Keratinocyte (primary cell): ENCODE measurements at regions not wholly inside any gene's neighbourhood (a gene's known extent, or its start where the extent isn't known, plus 50 kb on each side); places are given as distances from the start of the nearest gene placed in this dataset.

Experiments
- DNase-seq: peaks from one replicate; pipeline ENCODE4 v3.0.0-alpha.2; 2011; ENCODE audit warnings: low read depth, missing footprints, low spot score
- FAIRE-seq: peaks from 2 replicates; lab custom pipeline; 2011; peaks lifted over from hg19 to GRCh38; lab: Jason Lieb, UNC
- H2AFZ ChIP-seq: 2 replicates; pipeline ENCODE4 v1.6.0; 2012; ENCODE audit warnings: low read length, control low read depth, inconsistent platforms; ENCODE audit not compliant: control insufficient read depth
- H3K27ac ChIP-seq: 2 replicates; pipeline ENCODE4 v1.5.1; 2011; ENCODE audit warnings: low read length; ENCODE audit not compliant: control insufficient read depth, insufficient read depth
- H3K27me3 ChIP-seq: 3 replicates; pipeline ENCODE4 v1.6.0; 2011; ENCODE audit warnings: low read length; ENCODE audit not compliant: control insufficient read depth, insufficient read depth; ENCODE audit errors: extremely low read depth
- H3K36me3 ChIP-seq, 2 experiments: 2 replicates in 1 of 2; 3 replicates in 1 of 2; pipeline ENCODE4 v1.5.1; 2011; ENCODE audit warnings: low read length in 2 of 2, mild to moderate bottlenecking in 1 of 2; ENCODE audit not compliant: control insufficient read depth in 2 of 2, insufficient read depth in 2 of 2; ENCODE audit errors: extremely low read depth in 1 of 2
- H3K4me1 ChIP-seq: 3 replicates; pipeline ENCODE4 v1.5.1; 2011; ENCODE audit warnings: low read length; ENCODE audit not compliant: control insufficient read depth, insufficient read depth; ENCODE audit errors: extremely low read depth
- H3K4me2 ChIP-seq: 3 replicates; pipeline ENCODE4 v1.6.0; 2011; ENCODE audit warnings: low read depth, low read length; ENCODE audit not compliant: control insufficient read depth, insufficient read depth; ENCODE audit errors: extremely low read depth
- H3K4me3 ChIP-seq, 3 experiments: fragments of 200-600 bp in 1 of 3; sonication (generic) in 1 of 3; 2 replicates in 2 of 3; 3 replicates in 1 of 3; pipeline ENCODE4 v1.5.1; 2011 to 2016; ENCODE audit warnings: low read length in 3 of 3, mild to moderate bottlenecking in 3 of 3, control low read depth in 2 of 3, inconsistent platforms in 1 of 3, low read depth in 1 of 3, mixed read lengths in 1 of 3, mixed run types in 1 of 3, moderate library complexity in 1 of 3; ENCODE audit not compliant: control insufficient read depth in 2 of 3, insufficient read depth in 2 of 3; ENCODE audit errors: extremely low read depth in 1 of 3
- H3K79me2 ChIP-seq: 2 replicates; pipeline ENCODE4 v1.6.0; 2012; ENCODE audit warnings: low read length; ENCODE audit not compliant: control insufficient read depth, insufficient read depth
- H3K9ac ChIP-seq: 3 replicates; pipeline ENCODE4 v1.6.0; 2011; ENCODE audit warnings: low read length; ENCODE audit not compliant: control insufficient read depth, insufficient read depth; ENCODE audit errors: extremely low read depth
- H3K9me1 ChIP-seq: 3 replicates; pipeline ENCODE4 v1.6.0; 2011; ENCODE audit warnings: low read length; ENCODE audit not compliant: control insufficient read depth, insufficient read depth; ENCODE audit errors: extremely low read depth
- H3K9me3 ChIP-seq: 2 replicates; pipeline ENCODE4 v1.5.1; 2012; ENCODE audit warnings: low read depth, low read length; ENCODE audit not compliant: control insufficient read depth
- H4K20me1 ChIP-seq: 3 replicates; pipeline ENCODE4 v1.6.0; 2011; ENCODE audit warnings: low read length; ENCODE audit not compliant: control insufficient read depth, insufficient read depth; ENCODE audit errors: extremely low read depth
- CTCF ChIP-seq, 3 experiments: IDR thresholded peaks in 1 of 3; conservative IDR thresholded peaks in 1 of 3; optimal IDR thresholded peaks in 1 of 3; 2 replicates in 2 of 3; 3 replicates in 1 of 3; pipeline versions ENCODE3 to v1.5.1; 2011; ENCODE audit warnings: low read length in 3 of 3, mild to moderate bottlenecking in 3 of 3, moderate library complexity in 2 of 3, control low read depth in 1 of 3, inconsistent platforms in 1 of 3; ENCODE audit not compliant: insufficient read depth in 2 of 3; ENCODE audit errors: extremely low read depth in 1 of 3
- EZH2 ChIP-seq: IDR thresholded peaks from one replicate; pipeline ENCODE4 v1.6.1; 2012; ENCODE audit warnings: inconsistent platforms, mild to moderate bottlenecking, low read length, moderate library complexity
- dilution Hi-C: fragments of 300-500 bp; cut with MboI; formaldehyde crosslinking; loops from one replicate; pipeline ENCODE4 v1.7.0; 2020; ENCODE audit warnings: low sequenced_read_pairs; ENCODE audit not compliant: extremely low pct_ligation_motif_present

DNA sequence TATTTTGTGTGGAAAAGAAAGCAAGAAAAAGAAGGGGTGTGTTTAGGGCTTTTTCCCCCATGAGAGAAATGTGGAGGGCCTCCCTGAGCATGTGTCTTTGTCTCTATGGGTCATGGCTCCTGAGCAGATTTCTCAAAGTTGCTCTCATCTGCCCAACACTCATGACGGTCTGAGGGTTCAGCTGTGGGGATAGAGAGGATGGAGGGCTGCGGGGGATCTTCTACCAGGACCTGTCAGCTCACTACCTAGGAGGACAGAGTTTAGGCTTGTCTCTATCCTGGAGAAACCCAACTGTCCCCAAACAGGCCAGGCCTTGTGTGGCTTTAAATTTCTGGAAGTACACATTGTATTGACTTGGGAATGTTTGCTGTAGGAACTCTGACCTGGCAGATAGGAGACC is 342.2 kb downstream of the MYCN start:
- Histone ChIP-seq H4K20me1 (no peaks in the 10 kb centered on the region), H3K9me1 (no peaks in the 10 kb centered on the region), H3K27ac (no peak overlapping the region), H3K9ac (no peak overlapping the region), H3K9me3 (no peaks in the 10 kb centered on the region), H3K27me3 (no peaks in the 10 kb centered on the region), H3K4me2 (no peak overlapping the region), H2AFZ (no peak overlapping the region), H3K4me3 (no peak overlapping the region), H3K79me2 (no peaks in the 10 kb centered on the region), H3K36me3 (no peaks in the 10 kb centered on the region), H3K4me1 (no peaks in the 10 kb centered on the region)
- no peak for TF ChIP-seq CTCF (optimal IDR thresholded peaks at IDR 0.05 in 1 of 3, IDR thresholded peaks at IDR 0.05 in 1 of 3, conservative IDR thresholded peaks at IDR 0.05 in 1 of 3; ENCODE audit: extremely low read depth in 1 of 3, insufficient read depth in 2 of 3, low read length in 3 of 3)
- no peak for TF ChIP-seq EZH2
- dilution Hi-C loops: no loop called here
- DNase-seq (no peak), FAIRE-seq (no peak)

DNA sequence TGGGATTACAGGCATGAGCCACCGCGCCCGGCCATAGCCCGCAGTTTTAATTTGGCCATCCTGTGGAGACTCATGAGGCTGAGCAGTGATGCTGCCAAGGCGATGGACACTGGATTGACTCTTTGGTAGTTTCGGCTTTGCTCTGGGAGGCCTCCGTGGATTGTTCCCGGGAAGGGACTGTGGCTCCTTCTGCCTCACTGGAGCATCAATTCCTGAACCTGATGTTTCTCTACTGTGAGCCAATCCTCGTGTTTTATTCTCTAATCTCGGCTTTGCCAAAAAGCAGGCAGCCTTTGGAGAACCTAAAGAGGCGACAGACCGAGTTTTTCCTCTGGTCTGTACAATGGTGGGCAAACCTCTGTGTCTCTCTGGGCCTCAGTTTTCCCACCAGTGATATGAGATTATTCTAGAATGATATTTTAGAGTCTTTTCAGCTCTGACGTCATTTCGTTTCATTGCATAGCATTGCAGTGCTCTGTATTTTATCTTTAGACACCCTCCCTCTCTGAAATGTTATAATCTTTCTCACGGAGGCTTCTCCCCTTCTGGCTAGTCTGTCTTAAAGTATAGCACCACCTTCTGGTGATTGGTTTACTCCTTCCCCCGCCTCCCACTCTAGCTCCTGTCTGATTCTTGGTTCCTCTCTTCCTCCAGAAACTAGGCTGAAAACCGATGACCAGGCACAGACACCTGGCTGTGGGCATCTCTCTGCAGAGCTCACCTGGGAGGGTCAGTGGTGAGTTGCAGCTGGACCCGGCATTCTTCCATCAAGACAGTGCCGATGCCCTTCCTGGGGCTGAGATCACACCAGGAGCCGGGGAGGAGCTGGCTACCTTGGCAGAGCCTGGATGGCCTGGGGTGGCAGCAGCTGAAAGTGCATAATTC is 341.3 kb downstream of the MYCN start:
- no peaks in the 10 kb centered on the region for H4K20me1 ChIP-seq
- FAIRE-seq: no peak
- DNase-seq: no peak
- no peaks in the 10 kb centered on the region for H3K9me3 ChIP-seq
- no peaks in the 10 kb centered on the region for H3K9me1 ChIP-seq
- H3K4me1 ChIP-seq: no peaks in the 10 kb centered on the region
- dilution Hi-C loops: no loop called here
- no peak overlapping the region for H2AFZ ChIP-seq
- TF ChIP-seq EZH2 (no peak), CTCF (optimal IDR thresholded peaks at IDR 0.05 in 1 of 3, IDR thresholded peaks at IDR 0.05 in 1 of 3, conservative IDR thresholded peaks at IDR 0.05 in 1 of 3; ENCODE audit: extremely low read depth in 1 of 3, insufficient read depth in 2 of 3, low read length in 3 of 3) (peak; percentile 17 to 62 (median 31))
- no peak overlapping the region for H3K27ac ChIP-seq
- no peak overlapping the region for H3K4me3 ChIP-seq
- no peaks in the 10 kb centered on the region for H3K27me3 ChIP-seq
- H3K79me2 ChIP-seq: no peaks in the 10 kb centered on the region
- H3K4me2 ChIP-seq: no peak overlapping the region
- H3K36me3 ChIP-seq: no peaks in the 10 kb centered on the region
- H3K9ac ChIP-seq: no peak overlapping the region
